B cell (primary cell): ENCODE measurements at regions not wholly inside any gene's neighbourhood (a gene's known extent, or its start where the extent isn't known, plus 50 kb on each side); places are given as distances from the start of the nearest gene placed in this dataset.

Experiments
- ATAC-seq: fragments of 200-7000 bp; cut with Tn5 transposase; one replicate; pipeline ENCODE4 v1.10.0; 2021; ENCODE audit warnings: low read depth, mild to moderate bottlenecking, moderate number of reproducible peaks, moderate library complexity
- CTCF ChIA-PET: fragments of 350-600 bp; sonication (Branson Sonifier 250); formaldehyde crosslinking; loops from one replicate; lab custom pipeline; 2021; ENCODE audit warnings: antibody characterized with exemption, inconsistent platforms; lab: Charles Lee
- POLR2A ChIA-PET: fragments of 350-600 bp; sonication (Branson Sonifier 250); formaldehyde crosslinking; loops from one replicate; lab custom pipeline; 2021; ENCODE audit warnings: antibody characterized with exemption; lab: Charles Lee
- DNase-seq: peaks from one replicate; pipeline ENCODE4 v3.0.0; 2013
- H2AFZ ChIP-seq: 2 replicates; pipeline ENCODE4 v1.6.1; 2012; ENCODE audit warnings: mild to moderate bottlenecking, low read depth, low read length; ENCODE audit not compliant: insufficient read depth, poor library complexity, severe bottlenecking
- H3K27ac ChIP-seq, 2 donors: 1 replicate in 1 of 2; 2 replicates in 1 of 2; pipeline ENCODE4 v1.5.1; 2012 to 2013; ENCODE audit warnings: low read length in 2 of 2, mild to moderate bottlenecking in 2 of 2, moderate library complexity in 1 of 2
- H3K27me3 ChIP-seq, 4 experiments: fragments of 200-600 bp in 1 of 4; sonication (generic) in 1 of 4; replicated peaks in 1 of 4; 1 replicate in 2 of 4; 2 replicates in 2 of 4; pipeline versions ENCODE4 v1.6.1 to v1.7.0; 2013 to 2016; ENCODE audit warnings: low read length in 3 of 4, mild to moderate bottlenecking in 2 of 4, mixed read lengths in 1 of 4, moderate library complexity in 1 of 4; ENCODE audit not compliant: insufficient read depth in 4 of 4, control insufficient read depth in 3 of 4; ENCODE audit errors: control extremely low read depth in 1 of 4
- H3K36me3 ChIP-seq, 2 experiments: replicated peaks in 1 of 2; 1 replicate in 1 of 2; 2 replicates in 1 of 2; pipeline versions ENCODE4 v1.6.1 to v1.7.1; 2013; ENCODE audit warnings: low read length in 1 of 2; ENCODE audit not compliant: insufficient read depth in 2 of 2, control insufficient read depth in 1 of 2; ENCODE audit errors: control extremely low read depth in 1 of 2, extremely low read depth in 1 of 2
- H3K4me1 ChIP-seq, 2 donors: fragments of 200-600 bp in 1 of 2; sonication (generic) in 1 of 2; 1 replicate in 1 of 2; 2 replicates in 1 of 2; pipeline versions ENCODE4 v1.5.1 to v1.6.1; 2013 to 2017; ENCODE audit warnings: low read length in 2 of 2; ENCODE audit not compliant: control insufficient read depth in 2 of 2, insufficient read depth in 2 of 2
- H3K4me2 ChIP-seq: replicated peaks from 2 replicates; pipeline ENCODE3; 2012; ENCODE audit warnings: mild to moderate bottlenecking, low read depth, low read length; ENCODE audit not compliant: poor library complexity, severe bottlenecking
- H3K4me3 ChIP-seq, 5 experiments: fragments of 200-600 bp in 1 of 5; sonication (generic) in 1 of 5; 1 replicate in 3 of 5; 2 replicates in 2 of 5; pipeline versions ENCODE4 v1.5.1 to v1.7.0; 2011 to 2016; ENCODE audit warnings: low read length in 4 of 5, mild to moderate bottlenecking in 4 of 5, low read depth in 2 of 5, control low read depth in 1 of 5, moderate library complexity in 1 of 5; ENCODE audit not compliant: insufficient read depth in 1 of 5; ENCODE audit errors: control extremely low read depth in 1 of 5, extremely low read depth in 1 of 5
- H3K79me2 ChIP-seq: fragments of 200-600 bp; sonication (generic); one replicate; pipeline ENCODE4 v1.6.0; 2016; ENCODE audit warnings: low read length; ENCODE audit not compliant: control insufficient read depth, insufficient read depth
- H3K9ac ChIP-seq: fragments of 200-600 bp; sonication (generic); 2 replicates; pipeline ENCODE4 v1.6.1; 2017; ENCODE audit warnings: mild to moderate bottlenecking, low read length, moderate library complexity
- H3K9me3 ChIP-seq, 3 donors: one replicate each; pipeline versions ENCODE4 v1.6.1 to v1.7.1; 2013; ENCODE audit warnings: low read length in 2 of 3; ENCODE audit not compliant: control insufficient read depth in 2 of 3, insufficient read depth in 1 of 3; ENCODE audit errors: control extremely low read depth in 1 of 3
- H4K20me1 ChIP-seq: 2 replicates; pipeline ENCODE4 v1.6.0; 2012; ENCODE audit warnings: mild to moderate bottlenecking, low read length; ENCODE audit not compliant: insufficient read depth, control insufficient read depth, poor library complexity, severe bottlenecking
- H3K27ac Mint-ChIP-seq: one replicate; pipeline ENCODE4 v1.8.0; 2021; ENCODE audit warnings: mixed read lengths
- H3K27me3 Mint-ChIP-seq: one replicate; pipeline ENCODE4 v1.8.0; 2021; ENCODE audit warnings: mixed read lengths
- H3K4me1 Mint-ChIP-seq: one replicate; pipeline ENCODE4 v1.8.0; 2021; ENCODE audit warnings: mixed read lengths
- H3K4me3 Mint-ChIP-seq: one replicate; pipeline ENCODE4 v1.8.0; 2021; ENCODE audit warnings: mixed read lengths
- H3K9me3 Mint-ChIP-seq: one replicate; pipeline ENCODE4 v1.8.0; 2022; ENCODE audit warnings: mixed read lengths; ENCODE audit not compliant: insufficient read depth
- CTCF ChIP-seq: fragments of 200-600 bp; IDR thresholded peaks from one replicate; pipeline ENCODE4 v1.8.0; 2022; ENCODE audit warnings: antibody characterized with exemption, mild to moderate bottlenecking
- EZH2 ChIP-seq: IDR thresholded peaks from 2 replicates; pipeline ENCODE4 v1.6.1; 2012; ENCODE audit warnings: borderline replicate concordance, low read depth, mild to moderate bottlenecking, moderate library complexity, low read length; ENCODE audit not compliant: insufficient read depth, poor library complexity, severe bottlenecking
- WGBS: methylation state at CpG from one replicate; pipeline ENCODE4 v1.1.5; 2013; ENCODE audit warnings: missing lambda C conversion rate; ENCODE audit not compliant: insufficient coverage; 5-methylcytosine and 5-hydroxymethylcytosine counted together
- intact Hi-C: fragments of 100-400 bp; cut with micrococcal nuclease; formaldehyde crosslinking; loops from one replicate; pipeline ENCODE4 v1.10.0; 2022

GRCh38 chr4:116391020-116391419, 694.4 kb downstream of the TRAM1L1 start:
- Histone ChIP-seq H3K4me2 (no peak overlapping the region), H3K27ac (no peak overlapping the region), H3K79me2 (no peaks in the 10 kb centered on the region), H3K4me3 (no peak overlapping the region), H3K9ac (no peak overlapping the region), H3K27me3 (no peaks in the 10 kb centered on the region), H3K9me3 (no peaks in the 10 kb centered on the region), H3K36me3 (no peaks in the 10 kb centered on the region), H3K4me1 (no peaks in the 10 kb centered on the region), H2AFZ (no peak overlapping the region), H4K20me1 (no peaks in the 10 kb centered on the region)
- Mint-ChIP-seq H3K9me3 (no peaks in the 10 kb centered on the region), H3K27ac (no peak overlapping the region), H3K27me3 (no peaks in the 10 kb centered on the region), H3K4me1 (no peaks in the 10 kb centered on the region), H3K4me3 (no peak overlapping the region)
- intact Hi-C loops, result no loop called here
- CTCF ChIA-PET, result no interaction called here
- WGBS, result 0% methylated on average over 1 of the region's 2 CpGs
- ATAC-seq (no peak), DNase-seq (no peak)
- POLR2A ChIA-PET, result no interaction called here
- TF ChIP-seq EZH2 (no peak), CTCF (no peak)

GRCh38 chr4:116389139-116389538, 696.2 kb downstream of the TRAM1L1 start:
- no peaks in the 10 kb centered on the region for H4K20me1 ChIP-seq
- H3K9ac ChIP-seq, result no peak overlapping the region
- no peaks in the 10 kb centered on the region for H3K4me1 Mint-ChIP-seq
- no peak overlapping the region for H3K27ac ChIP-seq
- no peak overlapping the region for H3K4me3 Mint-ChIP-seq
- no peaks in the 10 kb centered on the region for H3K9me3 ChIP-seq
- no peaks in the 10 kb centered on the region for H3K27me3 Mint-ChIP-seq
- no peaks in the 10 kb centered on the region for H3K9me3 Mint-ChIP-seq
- no peak for TF ChIP-seq EZH2
- TF ChIP-seq CTCF, result no peak
- H3K27me3 ChIP-seq, result no peaks in the 10 kb centered on the region
- WGBS, result no CpG with 5 or more reads among the region's 2 CpGs
- H3K4me3 ChIP-seq, result no peak overlapping the region
- ATAC-seq (no peak), DNase-seq (no peak)
- H3K27ac Mint-ChIP-seq, result no peak overlapping the region
- POLR2A ChIA-PET, result no interaction called here
- H3K4me2 ChIP-seq, result no peak overlapping the region
- no peaks in the 10 kb centered on the region for H3K79me2 ChIP-seq
- H3K36me3 ChIP-seq, result no peaks in the 10 kb centered on the region
- H2AFZ ChIP-seq, result no peak overlapping the region
- CTCF ChIA-PET, result no interaction called here
- intact Hi-C loops, result no loop called here
- no peaks in the 10 kb centered on the region for H3K4me1 ChIP-seq
